LHCN-M2 (cell line): ENCODE measurements at regions not wholly inside any gene's neighbourhood (a gene's known extent, or its start where the extent isn't known, plus 50 kb on each side); places are given as distances from the start of the nearest gene placed in this dataset.

Source experiments
- DNase-seq: peaks from one replicate; pipeline ENCODE4 v3.0.0-alpha.2; 2012; ENCODE audit warnings: low read depth

GRCh38 chr12:91922674-91923073 lies 223.0 kb downstream of the BTG1 start:
- no peak for DNase-seq

GRCh38 chr12:91922139-91922538 lies 223.5 kb downstream of the BTG1 start:
- DNase-seq: no peak

- DNase-seq: no peak
These were observed 224.1 kb downstream of the BTG1 start for GRCh38 chr12:91921555-91921954.

GRCh38 chr12:91920741-91921140 lies 224.9 kb downstream of the BTG1 start:
- DNase-seq: no peak

GRCh38 chr12:91920276-91920675 lies 225.4 kb downstream of the BTG1 start:
- DNase-seq: no peak

- no peak for DNase-seq
These were observed 227.2 kb downstream of the BTG1 start for GRCh38 chr12:91918431-91918830.

- no peak for DNase-seq
These were observed 230.9 kb downstream of the BTG1 start for GRCh38 chr12:91914701-91915100.

GRCh38 chr12:91913651-91914050 lies 232.0 kb downstream of the BTG1 start:
- DNase-seq: no peak

GRCh38 chr12:91913124-91913523 lies 232.5 kb downstream of the BTG1 start:
- DNase-seq: no peak

GRCh38 chr12:91912178-91912577 lies 233.5 kb downstream of the BTG1 start:
- no peak for DNase-seq

- no peak for DNase-seq
These were observed 234.7 kb downstream of the BTG1 start for GRCh38 chr12:91910871-91911388.

GRCh38 chr12:91902860-91903683 lies 242.6 kb downstream of the BTG1 start:
- DNase-seq: peak; percentile 46

- DNase-seq: no peak
These were observed 244.1 kb downstream of the BTG1 start for GRCh38 chr12:91901381-91902074.

- no peak for DNase-seq
These were observed 244.7 kb downstream of the BTG1 start for GRCh38 chr12:91900971-91901370.

GRCh38 chr12:91899056-91899455 lies 246.6 kb downstream of the BTG1 start:
- no peak for DNase-seq

GRCh38 chr12:91897025-91897515 lies 248.6 kb downstream of the BTG1 start:
- no peak for DNase-seq

GRCh38 chr12:91896286-91897024 lies 249.2 kb downstream of the BTG1 start:
- no peak for DNase-seq

GRCh38 chr12:91894911-91895310 lies 250.7 kb downstream of the BTG1 start:
- DNase-seq: no peak

GRCh38 chr12:91893476-91893875 lies 252.2 kb downstream of the BTG1 start:
- DNase-seq: no peak

- peak; percentile 43 for DNase-seq
These were observed 253.4 kb downstream of the BTG1 start for GRCh38 chr12:91892081-91892855.

- DNase-seq: peak; percentile 26
These were observed 254.9 kb downstream of the BTG1 start for GRCh38 chr12:91890742-91891141.
